ENCODE measurements at regions not wholly inside any gene's neighbourhood (a gene's known extent, or its start where the extent isn't known, plus 50 kb on each side); places are given as distances from the start of the nearest gene placed in this dataset.

DNA sequence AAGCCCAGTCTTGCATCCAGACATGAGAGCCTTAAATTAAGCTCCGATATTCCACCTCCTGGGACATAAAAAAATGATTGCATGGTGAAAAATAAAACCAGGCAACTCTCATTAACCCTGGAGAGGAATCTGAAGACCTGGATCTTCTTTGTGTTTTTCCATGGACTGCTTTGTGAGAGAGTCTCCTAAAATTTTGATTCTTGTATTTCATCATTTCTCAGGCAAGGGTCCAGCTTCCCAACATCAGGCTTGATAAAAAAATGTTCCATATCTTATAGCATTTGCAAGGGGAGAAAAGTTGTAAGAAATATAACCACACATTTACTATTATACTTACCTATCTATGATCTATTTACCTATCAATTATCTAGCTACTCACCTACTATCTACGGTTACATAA lies 327.5 kb upstream of the SPHKAP start:
- WGBS, 3 donors = 43 to 55% (median 51%) methylated on average over 2 of the region's 2 CpGs
- Histone ChIP-seq H3K36me3 (ENCODE audit: control insufficient read depth in 3 of 3, insufficient read depth in 2 of 3, low read depth in 1 of 3, low read length in 3 of 3) (no peaks in the 10 kb centered on the region), H3K4me1 (ENCODE audit: control insufficient read depth in 3 of 3, insufficient read depth in 2 of 3, low read depth in 1 of 3, low read length in 2 of 3) (no peaks in the 10 kb centered on the region), H3K27ac (ENCODE audit: low read depth in 1 of 3, low read length in 2 of 3) (no peak overlapping the region), H3K27me3 (ENCODE audit: control insufficient read depth in 3 of 3, insufficient read depth in 3 of 3, low read length in 3 of 3) (no peaks in the 10 kb centered on the region), H3K9me3 (ENCODE audit: control insufficient read depth in 2 of 2, insufficient read depth in 1 of 2, low read depth in 1 of 2, low read length in 1 of 2) (no peaks in the 10 kb centered on the region), H3K4me3 (ENCODE audit: low read depth in 1 of 3, low read length in 3 of 3) (no peak overlapping the region)
- no peak for DNase-seq
- FAIRE-seq = no peak

DNA sequence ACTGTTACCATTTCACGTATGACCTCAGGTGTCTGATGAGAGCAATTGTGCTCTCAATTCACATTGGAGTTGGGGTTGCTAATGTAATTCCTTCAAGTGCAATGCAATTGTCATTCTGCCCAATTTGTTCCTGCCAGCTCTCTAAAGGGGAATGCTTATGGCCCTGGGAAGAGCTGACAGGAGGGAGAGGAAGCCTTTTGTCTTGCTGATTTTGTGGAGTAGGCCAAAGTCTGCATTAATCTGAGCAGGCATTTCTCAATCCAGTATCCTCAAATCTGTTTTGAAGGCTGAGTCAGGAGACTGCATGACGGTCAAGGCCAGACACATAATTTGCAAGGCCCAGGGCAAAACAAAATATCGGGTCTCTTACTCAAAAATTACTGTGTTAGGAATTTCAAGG lies 326.4 kb upstream of the SPHKAP start:
- FAIRE-seq = no peak
- WGBS, 3 donors = 38 to 51% (median 48%) methylated on average over 3 of the region's 3 CpGs

DNA sequence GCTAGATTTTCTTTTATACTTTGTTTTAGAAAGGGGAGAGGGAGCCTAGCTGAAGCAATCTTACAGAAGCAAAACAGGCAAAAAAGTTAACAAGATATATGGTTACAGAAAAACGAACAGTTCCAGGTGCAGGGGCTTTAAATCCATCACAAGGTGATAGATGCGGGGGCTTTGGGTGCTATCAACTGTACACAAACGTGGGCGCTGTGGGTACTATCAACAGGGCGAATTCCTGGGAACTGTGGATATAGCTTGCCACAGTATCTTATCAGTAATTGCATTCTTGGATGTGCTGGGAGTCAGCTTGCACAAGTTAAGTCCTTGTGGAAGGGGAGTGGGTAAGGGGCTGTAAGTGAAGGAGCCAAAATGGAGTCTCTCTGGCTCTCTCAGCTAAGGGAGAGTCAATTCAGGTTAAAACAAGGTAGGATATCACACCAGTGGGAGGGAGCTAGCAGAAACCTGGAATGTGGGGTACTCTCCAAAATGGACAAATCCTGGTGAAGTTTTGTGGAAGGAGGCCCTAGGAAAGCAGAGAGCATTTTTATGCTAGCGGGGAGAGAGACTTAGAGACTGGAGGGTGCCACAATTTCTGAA lies 325.8 kb upstream of the SPHKAP start:
- H3K27me3 ChIP-seq (ENCODE audit: control insufficient read depth in 3 of 3, insufficient read depth in 3 of 3, low read length in 3 of 3) = no peaks in the 10 kb centered on the region
- no peaks in the 10 kb centered on the region for H3K9me3 ChIP-seq (ENCODE audit: control insufficient read depth in 2 of 2, insufficient read depth in 1 of 2, low read depth in 1 of 2, low read length in 1 of 2)
- no peak overlapping the region for H3K27ac ChIP-seq (ENCODE audit: low read depth in 1 of 3, low read length in 2 of 3)
- DNase-seq (no peak), FAIRE-seq (no peak)
- H3K4me1 ChIP-seq (ENCODE audit: control insufficient read depth in 3 of 3, insufficient read depth in 2 of 3, low read depth in 1 of 3, low read length in 2 of 3) = no peaks in the 10 kb centered on the region
- WGBS, 3 donors = 37 to 52% (median 49%) methylated on average over 6 of the region's 6 CpGs
- H3K36me3 ChIP-seq (ENCODE audit: control insufficient read depth in 3 of 3, insufficient read depth in 2 of 3, low read depth in 1 of 3, low read length in 3 of 3) = no peaks in the 10 kb centered on the region
- no peak overlapping the region for H3K4me3 ChIP-seq (ENCODE audit: low read depth in 1 of 3, low read length in 3 of 3)

More for the DNA sequence above, 326.4 kb upstream of the SPHKAP start:
- H3K4me3 ChIP-seq (ENCODE audit: low read depth in 1 of 3, low read length in 3 of 3) = no peak overlapping the region
- no peak overlapping the region for H3K27ac ChIP-seq (ENCODE audit: low read depth in 1 of 3, low read length in 2 of 3)
- H3K9me3 ChIP-seq (ENCODE audit: control insufficient read depth in 2 of 2, insufficient read depth in 1 of 2, low read depth in 1 of 2, low read length in 1 of 2) = no peaks in the 10 kb centered on the region
- no peaks in the 10 kb centered on the region for H3K4me1 ChIP-seq (ENCODE audit: control insufficient read depth in 3 of 3, insufficient read depth in 2 of 3, low read depth in 1 of 3, low read length in 2 of 3)
- no peaks in the 10 kb centered on the region for H3K36me3 ChIP-seq (ENCODE audit: control insufficient read depth in 3 of 3, insufficient read depth in 2 of 3, low read depth in 1 of 3, low read length in 3 of 3)
- H3K27me3 ChIP-seq (ENCODE audit: control insufficient read depth in 3 of 3, insufficient read depth in 3 of 3, low read length in 3 of 3) = no peaks in the 10 kb centered on the region
- DNase-seq = no peak

DNA sequence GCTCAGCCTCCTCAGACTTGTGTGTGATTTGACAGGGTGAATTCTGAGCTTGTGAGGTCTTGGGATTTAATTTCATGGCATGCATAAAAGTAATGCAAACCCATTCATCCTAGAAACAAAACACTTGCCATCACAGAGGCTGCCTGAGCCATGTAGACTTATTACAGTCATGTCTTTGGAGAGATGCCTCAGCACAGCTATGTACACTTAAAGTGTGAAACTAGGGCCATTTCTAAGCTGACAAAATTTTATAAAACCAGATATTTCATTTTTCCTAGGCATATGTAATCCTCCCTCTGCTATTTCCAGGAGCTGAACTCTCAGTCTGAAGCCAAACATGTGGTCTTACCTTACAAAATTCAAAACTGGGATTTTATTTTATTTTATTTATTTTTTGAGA lies 322.2 kb upstream of the SPHKAP start:
- FAIRE-seq (no peak), DNase-seq (no peak)
- no peak overlapping the region for H3K4me3 ChIP-seq (ENCODE audit: low read depth in 1 of 3, low read length in 3 of 3)
- no peaks in the 10 kb centered on the region for H3K4me1 ChIP-seq (ENCODE audit: control insufficient read depth in 3 of 3, insufficient read depth in 2 of 3, low read depth in 1 of 3, low read length in 2 of 3)
- no peaks in the 10 kb centered on the region for H3K9me3 ChIP-seq (ENCODE audit: control insufficient read depth in 2 of 2, insufficient read depth in 1 of 2, low read depth in 1 of 2, low read length in 1 of 2)
- no peak overlapping the region for H3K27ac ChIP-seq (ENCODE audit: low read depth in 1 of 3, low read length in 2 of 3)
- H3K36me3 ChIP-seq (ENCODE audit: control insufficient read depth in 3 of 3, insufficient read depth in 2 of 3, low read depth in 1 of 3, low read length in 3 of 3) = no peaks in the 10 kb centered on the region
- no peaks in the 10 kb centered on the region for H3K27me3 ChIP-seq (ENCODE audit: control insufficient read depth in 3 of 3, insufficient read depth in 3 of 3, low read length in 3 of 3)

DNA sequence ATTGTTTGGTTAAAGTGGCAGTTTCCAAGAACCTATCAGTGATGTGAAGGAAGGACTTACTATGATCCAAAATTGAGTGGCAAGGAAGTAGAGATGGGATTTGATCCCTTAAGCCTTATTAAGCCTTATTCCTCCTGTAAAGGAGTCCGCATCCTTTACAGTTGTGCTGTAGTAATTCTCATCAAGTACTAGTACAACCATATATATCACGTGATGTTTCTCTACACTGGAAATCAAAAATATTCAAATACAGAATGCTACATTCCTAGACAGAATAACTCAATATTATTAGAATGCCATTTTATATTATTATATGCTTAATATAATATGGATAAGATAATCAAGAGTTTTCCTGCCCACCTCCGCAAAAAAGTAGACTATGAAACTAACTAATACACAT lies 312.4 kb upstream of the SPHKAP start:
- H3K4me3 ChIP-seq (ENCODE audit: low read depth in 1 of 3, low read length in 3 of 3) = no peak overlapping the region
- no peaks in the 10 kb centered on the region for H3K36me3 ChIP-seq (ENCODE audit: control insufficient read depth in 3 of 3, insufficient read depth in 2 of 3, low read depth in 1 of 3, low read length in 3 of 3)
- no peak for FAIRE-seq
- WGBS, 3 donors = 87 to 93% (median 90%) methylated on average over 3 of the region's 3 CpGs
- no peaks in the 10 kb centered on the region for H3K27me3 ChIP-seq (ENCODE audit: control insufficient read depth in 3 of 3, insufficient read depth in 3 of 3, low read length in 3 of 3)
- no peak for DNase-seq
- H3K27ac ChIP-seq (ENCODE audit: low read depth in 1 of 3, low read length in 2 of 3) = no peak overlapping the region
- H3K9me3 ChIP-seq (ENCODE audit: control insufficient read depth in 2 of 2, insufficient read depth in 1 of 2, low read depth in 1 of 2, low read length in 1 of 2) = no peaks in the 10 kb centered on the region
- H3K4me1 ChIP-seq (ENCODE audit: control insufficient read depth in 3 of 3, insufficient read depth in 2 of 3, low read depth in 1 of 3, low read length in 2 of 3) = no peaks in the 10 kb centered on the region

DNA sequence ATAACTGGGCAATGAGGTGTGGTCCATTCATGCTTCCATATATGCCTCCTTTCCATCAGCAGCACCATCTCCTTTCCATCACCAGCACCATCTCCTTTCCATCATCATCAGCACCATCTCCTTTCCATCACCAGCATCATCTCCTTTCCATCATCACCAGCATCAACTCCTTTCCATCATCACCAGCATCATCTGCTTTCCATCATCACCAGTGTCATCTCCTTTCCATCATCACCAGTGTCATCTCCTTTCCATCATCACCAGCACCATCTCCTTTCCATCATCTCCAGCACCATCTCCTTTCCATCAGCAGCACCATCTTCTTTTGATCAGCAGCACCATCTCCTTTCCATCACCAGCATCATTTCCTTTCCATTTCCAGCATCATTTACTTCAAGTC lies 297.5 kb upstream of the SPHKAP start:
- Histone ChIP-seq H3K4me1 (ENCODE audit: control insufficient read depth in 3 of 3, insufficient read depth in 2 of 3, low read depth in 1 of 3, low read length in 2 of 3) (no peaks in the 10 kb centered on the region), H3K27ac (ENCODE audit: low read depth in 1 of 3, low read length in 2 of 3) (no peak overlapping the region), H3K27me3 (ENCODE audit: control insufficient read depth in 3 of 3, insufficient read depth in 3 of 3, low read length in 3 of 3) (no peaks in the 10 kb centered on the region), H3K9me3 (ENCODE audit: control insufficient read depth in 2 of 2, insufficient read depth in 1 of 2, low read depth in 1 of 2, low read length in 1 of 2) (peaks cover 0 to 2% of the 10 kb centered on the region in 2 donors), H3K4me3 (ENCODE audit: low read depth in 1 of 3, low read length in 3 of 3) (no peak overlapping the region), H3K36me3 (ENCODE audit: control insufficient read depth in 3 of 3, insufficient read depth in 2 of 3, low read depth in 1 of 3, low read length in 3 of 3) (no peaks in the 10 kb centered on the region)
- no peak for FAIRE-seq
- DNase-seq = no peak

DNA sequence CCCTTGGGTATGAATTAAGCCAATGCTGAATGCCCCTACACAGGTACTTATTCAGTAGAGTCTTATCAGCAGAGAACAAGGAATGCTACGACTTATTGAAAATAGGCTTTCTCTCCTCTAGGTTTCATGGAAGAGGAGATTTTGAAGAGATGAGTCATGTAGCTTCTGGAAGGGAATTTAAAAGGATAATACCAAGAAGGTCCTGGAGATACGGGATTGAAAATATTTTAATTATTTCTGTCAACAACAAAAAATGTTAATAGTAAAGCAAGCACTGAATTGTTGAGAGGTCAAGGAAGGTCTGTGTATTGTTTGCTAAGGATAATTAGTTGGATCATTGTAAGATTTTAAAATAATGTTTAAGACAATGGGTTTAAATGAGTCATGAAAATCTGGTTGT lies 293.0 kb upstream of the SPHKAP start:
- WGBS, 3 donors = 37 to 44% (median 42%) methylated on average over 2 of the region's 2 CpGs
- FAIRE-seq = no peak

DNA sequence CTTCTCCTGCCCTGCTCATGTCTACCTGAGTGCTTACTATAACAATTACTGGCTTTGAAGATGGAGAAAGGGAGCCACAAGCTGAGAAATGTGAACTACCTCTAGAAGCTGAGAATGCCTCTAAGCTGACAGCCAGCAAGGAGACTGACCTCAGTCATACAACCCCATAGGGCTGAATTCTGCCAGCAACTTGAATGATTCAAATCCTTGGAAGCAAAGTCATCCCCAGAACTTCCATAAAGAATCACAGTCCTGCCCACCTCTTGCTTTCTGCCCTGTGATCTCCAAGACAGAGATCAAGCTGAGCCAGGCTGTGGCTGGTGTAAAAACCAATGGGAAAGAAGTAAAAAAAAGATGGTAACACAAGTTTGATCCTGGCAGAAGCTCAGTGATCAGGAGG lies 288.2 kb upstream of the SPHKAP start:
- no peaks in the 10 kb centered on the region for H3K36me3 ChIP-seq (ENCODE audit: control insufficient read depth in 3 of 3, insufficient read depth in 2 of 3, low read depth in 1 of 3, low read length in 3 of 3)
- DNase-seq (no peak), FAIRE-seq (no peak)
- no peaks in the 10 kb centered on the region for H3K4me1 ChIP-seq (ENCODE audit: control insufficient read depth in 3 of 3, insufficient read depth in 2 of 3, low read depth in 1 of 3, low read length in 2 of 3)
- H3K27me3 ChIP-seq (ENCODE audit: control insufficient read depth in 3 of 3, insufficient read depth in 3 of 3, low read length in 3 of 3) = no peaks in the 10 kb centered on the region
- no peak overlapping the region for H3K27ac ChIP-seq (ENCODE audit: low read depth in 1 of 3, low read length in 2 of 3)
- H3K9me3 ChIP-seq (ENCODE audit: control insufficient read depth in 2 of 2, insufficient read depth in 1 of 2, low read depth in 1 of 2, low read length in 1 of 2) = peaks cover 0 to 8% of the 10 kb centered on the region in 2 donors
- no peak overlapping the region for H3K4me3 ChIP-seq (ENCODE audit: low read depth in 1 of 3, low read length in 3 of 3)

More for the DNA sequence above, 293.0 kb upstream of the SPHKAP start:
- Histone ChIP-seq H3K4me3 (ENCODE audit: low read depth in 1 of 3, low read length in 3 of 3) (no peak overlapping the region), H3K4me1 (ENCODE audit: control insufficient read depth in 3 of 3, insufficient read depth in 2 of 3, low read depth in 1 of 3, low read length in 2 of 3) (no peaks in the 10 kb centered on the region), H3K27ac (ENCODE audit: low read depth in 1 of 3, low read length in 2 of 3) (no peak overlapping the region), H3K36me3 (ENCODE audit: control insufficient read depth in 3 of 3, insufficient read depth in 2 of 3, low read depth in 1 of 3, low read length in 3 of 3) (no peaks in the 10 kb centered on the region), H3K9me3 (ENCODE audit: control insufficient read depth in 2 of 2, insufficient read depth in 1 of 2, low read depth in 1 of 2, low read length in 1 of 2) (peaks cover under 1 to 1% of the 10 kb centered on the region in 2 donors), H3K27me3 (ENCODE audit: control insufficient read depth in 3 of 3, insufficient read depth in 3 of 3, low read length in 3 of 3) (no peaks in the 10 kb centered on the region)
- DNase-seq = no peak

DNA sequence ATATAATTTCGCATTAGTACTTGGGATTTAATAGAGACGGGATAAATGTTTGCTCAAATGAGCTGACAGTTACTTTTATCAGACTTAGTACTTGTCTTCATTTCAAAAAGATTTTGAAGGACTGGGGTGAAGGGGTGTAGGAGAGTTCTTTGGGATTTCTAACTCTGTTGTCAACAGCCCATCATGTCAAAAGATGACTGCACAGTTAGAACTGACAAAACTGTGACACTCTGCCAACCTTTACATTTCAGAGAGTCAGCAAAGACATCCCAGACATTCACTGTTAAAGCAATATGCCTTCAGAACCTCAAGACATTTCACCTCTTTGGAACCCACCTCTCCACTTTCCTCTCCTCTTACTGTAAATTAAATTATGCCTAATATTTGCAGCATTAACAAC lies 285.4 kb upstream of the SPHKAP start:
- Histone ChIP-seq H3K4me1 (ENCODE audit: control insufficient read depth in 3 of 3, insufficient read depth in 2 of 3, low read depth in 1 of 3, low read length in 2 of 3) (no peaks in the 10 kb centered on the region), H3K36me3 (ENCODE audit: control insufficient read depth in 3 of 3, insufficient read depth in 2 of 3, low read depth in 1 of 3, low read length in 3 of 3) (no peaks in the 10 kb centered on the region), H3K27ac (ENCODE audit: low read depth in 1 of 3, low read length in 2 of 3) (no peak overlapping the region), H3K27me3 (ENCODE audit: control insufficient read depth in 3 of 3, insufficient read depth in 3 of 3, low read length in 3 of 3) (no peaks in the 10 kb centered on the region), H3K9me3 (ENCODE audit: control insufficient read depth in 2 of 2, insufficient read depth in 1 of 2, low read depth in 1 of 2, low read length in 1 of 2) (peaks cover 0 to 8% of the 10 kb centered on the region in 2 donors), H3K4me3 (ENCODE audit: low read depth in 1 of 3, low read length in 3 of 3) (no peak overlapping the region)
- no peak for FAIRE-seq
- WGBS, 3 donors = 76 to 85% (median 78%) methylated on average over 2 of the region's 2 CpGs
- DNase-seq = no peak

Data from small intestine (tissue), 7 donors.